ENCODE measurements at regions not wholly inside any gene's neighbourhood (a gene's known extent, or its start where the extent isn't known, plus 50 kb on each side); places are given as distances from the start of the nearest gene placed in this dataset.

- Histone ChIP-seq H3K4me3 (ENCODE audit: low read depth in 2 of 2, low read length in 1 of 2) (no peak overlapping the region), H3K27me3 (ENCODE audit: insufficient read depth) (no peaks in the 10 kb centered on the region), H2AFZ (ENCODE audit: low read depth) (no peak overlapping the region), H3K9ac (no peak overlapping the region), H3K36me3 (replicated peaks in 1 of 2; ENCODE audit: control insufficient read depth in 1 of 2, insufficient read depth in 2 of 2, low read length in 1 of 2) (no peaks in the 10 kb centered on the region), H3K4me2 (no peak overlapping the region), H4K20me1 (ENCODE audit: insufficient read depth) (no peaks in the 10 kb centered on the region), H3K79me2 (ENCODE audit: insufficient read depth) (no peaks in the 10 kb centered on the region), H3F3A (replicated peaks; ENCODE audit: insufficient read depth) (no peaks in the 10 kb centered on the region), H3K9me3 (no peaks in the 10 kb centered on the region), H3K27ac (ENCODE audit: low read depth in 2 of 2, low read length in 1 of 2) (no peak overlapping the region), H3K4me1 (ENCODE audit: control insufficient read depth in 1 of 2, insufficient read depth in 2 of 2, low read depth in 1 of 2, low read length in 1 of 2) (no peaks in the 10 kb centered on the region), H3K9me2 (no peaks in the 10 kb centered on the region)
- 9% methylated on average over 4 of the region's 4 CpGs for WGBS (ENCODE audit: low lambda C conversion rate)
- TF ChIP-seq IRF3 (IDR thresholded peaks at IDR 0.05; ENCODE audit: low read depth, low read length) (no peak), CHD2 (IDR thresholded peaks at IDR 0.05; ENCODE audit: low read length, partially characterized antibody) (no peak), SIN3A (IDR thresholded peaks at IDR 0.05; ENCODE audit: borderline replicate concordance, low read depth, low read length) (no peak)
- CTCF ChIA-PET = no interaction called here
- DNase-seq = no peak
- POLR2A ChIA-PET = no interaction called here
Measured at GRCh38 chr6:62914530-62914929, 296.7 kb upstream of the FKBP1C start.

GRCh38 chr6:62923728-62924127 is 287.5 kb upstream of the FKBP1C start:
- Histone ChIP-seq H3K9ac (no peak overlapping the region), H3K4me3 (ENCODE audit: low read depth in 2 of 2, low read length in 1 of 2) (no peak overlapping the region), H3K27me3 (ENCODE audit: insufficient read depth) (no peaks in the 10 kb centered on the region), H3K27ac (ENCODE audit: low read depth in 2 of 2, low read length in 1 of 2) (no peak overlapping the region), H3F3A (replicated peaks; ENCODE audit: insufficient read depth) (no peaks in the 10 kb centered on the region), H3K9me3 (no peaks in the 10 kb centered on the region), H3K4me2 (no peak overlapping the region), H4K20me1 (ENCODE audit: insufficient read depth) (no peaks in the 10 kb centered on the region), H3K4me1 (ENCODE audit: control insufficient read depth in 1 of 2, insufficient read depth in 2 of 2, low read depth in 1 of 2, low read length in 1 of 2) (no peaks in the 10 kb centered on the region), H3K36me3 (replicated peaks in 1 of 2; ENCODE audit: control insufficient read depth in 1 of 2, insufficient read depth in 2 of 2, low read length in 1 of 2) (no peaks in the 10 kb centered on the region), H3K9me2 (no peaks in the 10 kb centered on the region; the same call in 1 of the 2 replicates), H2AFZ (ENCODE audit: low read depth) (no peak overlapping the region), H3K79me2 (ENCODE audit: insufficient read depth) (no peaks in the 10 kb centered on the region)
- ChIA-PET POLR2A (no interaction called here), CTCF (no interaction called here)
- no peak for DNase-seq
- TF ChIP-seq CHD2 (IDR thresholded peaks at IDR 0.05; ENCODE audit: low read length, partially characterized antibody) (no peak), TAF1 (IDR thresholded peaks at IDR 0.05; ENCODE audit: borderline replicate concordance, low read depth, low read length) (no peak), NRF1 (IDR thresholded peaks at IDR 0.05; ENCODE audit: low read depth, low read length) (no peak), PBX3 (IDR thresholded peaks at IDR 0.05) (no peak), USF2 (IDR thresholded peaks at IDR 0.05; ENCODE audit: borderline replicate concordance, low read depth, low read length) (no peak), GABPA (IDR thresholded peaks at IDR 0.05; ENCODE audit: low read depth) (no peak)

- Histone ChIP-seq H4K20me1 (ENCODE audit: insufficient read depth) (no peaks in the 10 kb centered on the region), H3K27me3 (ENCODE audit: insufficient read depth) (no peaks in the 10 kb centered on the region), H2AFZ (ENCODE audit: low read depth) (no peak overlapping the region), H3K9me2 (no peaks in the 10 kb centered on the region), H3K27ac (ENCODE audit: low read depth in 2 of 2, low read length in 1 of 2) (no peak overlapping the region), H3K4me2 (no peak overlapping the region), H3K9ac (no peak overlapping the region), H3K79me2 (ENCODE audit: insufficient read depth) (no peaks in the 10 kb centered on the region), H3K4me1 (ENCODE audit: control insufficient read depth in 1 of 2, insufficient read depth in 2 of 2, low read depth in 1 of 2, low read length in 1 of 2) (no peaks in the 10 kb centered on the region), H3F3A (replicated peaks; ENCODE audit: insufficient read depth) (no peaks in the 10 kb centered on the region), H3K9me3 (no peaks in the 10 kb centered on the region), H3K36me3 (replicated peaks in 1 of 2; ENCODE audit: control insufficient read depth in 1 of 2, insufficient read depth in 2 of 2, low read length in 1 of 2) (no peaks in the 10 kb centered on the region), H3K4me3 (ENCODE audit: low read depth in 2 of 2, low read length in 1 of 2) (no peak overlapping the region)
- CTCF ChIA-PET = no interaction called here
- 0% methylated on average over 3 of the region's 3 CpGs for WGBS (ENCODE audit: low lambda C conversion rate)
- POLR2A ChIA-PET = no interaction called here
- no peak for DNase-seq
- TF ChIP-seq NFIC (IDR thresholded peaks at IDR 0.05; ENCODE audit: borderline replicate concordance) (no peak), SMC3 (IDR thresholded peaks at IDR 0.05; ENCODE audit: low read depth, low read length) (no peak), CTCF (IDR thresholded peaks at IDR 0.05) (no peak), ZBTB33 (IDR thresholded peaks at IDR 0.05; ENCODE audit: borderline replicate concordance, low read depth) (no peak)
Measured at GRCh38 chr6:62940848-62941247, 270.4 kb upstream of the FKBP1C start.

Measured in SK-N-SH (cell line).